ENCODE measurements at regions not wholly inside any gene's neighbourhood (a gene's known extent, or its start where the extent isn't known, plus 50 kb on each side); places are given as distances from the start of the nearest gene placed in this dataset.

GRCh38 chr1:163796394-163796821 lies 474.7 kb downstream of the NUF2 start:
- ATAC-seq (ENCODE audit: low read depth): no peak
- Histone ChIP-seq H3K14ac (replicated peaks; ENCODE audit: low read depth, low read length) (no peak overlapping the region), H2BK120ac (ENCODE audit: low read depth, low read length) (no peak overlapping the region), H2BK15ac (ENCODE audit: low read depth, low read length) (no peak overlapping the region), H2AK9ac (replicated peaks; ENCODE audit: low read depth, low read length, poor library complexity) (no peak overlapping the region), H3K36me3 (ENCODE audit: control insufficient read depth, insufficient read depth, low read length) (no peaks in the 10 kb centered on the region), H2AFZ (replicated peaks; ENCODE audit: low read length, poor library complexity) (no peak overlapping the region), H3K4me2 (ENCODE audit: low read depth, low read length) (no peak overlapping the region), H2BK5ac (ENCODE audit: low read depth, low read length, poor library complexity, severe bottlenecking) (no peak overlapping the region), H3K27ac (ENCODE audit: insufficient read depth, low read length) (no peak overlapping the region), H3K56ac (ENCODE audit: extremely low read depth, insufficient read depth, low read length) (no peak overlapping the region), H3K9me1 (ENCODE audit: insufficient read depth, low read length) (no peaks in the 10 kb centered on the region), H3K79me1 (ENCODE audit: low read depth in 1 of 2, low read length in 2 of 2) (no peaks in the 10 kb centered on the region), H3K4ac (ENCODE audit: low read depth, low read length) (no peak overlapping the region), H3K4me3 (ENCODE audit: insufficient read depth, low read depth, low read length) (no peak overlapping the region), H2BK20ac (ENCODE audit: low read depth, low read length) (no peak overlapping the region), H3K27me3 (ENCODE audit: control insufficient read depth, insufficient read depth, low read length) (no peaks in the 10 kb centered on the region), H4K5ac (ENCODE audit: low read depth, low read length) (no peak overlapping the region), H3K9me3 (ENCODE audit: control insufficient read depth, insufficient read depth, low read length) (no peaks in the 10 kb centered on the region), H3K9ac (ENCODE audit: low read depth, low read length) (no peak overlapping the region), H2AK5ac (ENCODE audit: low read depth, low read length) (no peak overlapping the region), H3K18ac (ENCODE audit: low read depth, low read length) (no peak overlapping the region), H3K23ac (ENCODE audit: low read depth, low read length) (no peak overlapping the region), H4K20me1 (ENCODE audit: insufficient read depth, low read length) (no peaks in the 10 kb centered on the region), H3K4me1 (ENCODE audit: control insufficient read depth, insufficient read depth, low read length) (no peaks in the 10 kb centered on the region), H4K8ac (ENCODE audit: low read depth in 2 of 2, low read length in 2 of 2) (no peak overlapping the region), H4K91ac (ENCODE audit: insufficient read depth, low read depth, low read length) (no peak overlapping the region)
- CTCF ChIA-PET: no interaction called here
- intact Hi-C loops (cut with micrococcal nuclease): no loop called here
- POLR2A ChIA-PET (ENCODE audit: unreplicated experiment): no interaction called here
- TF ChIP-seq SMC3 (IDR thresholded peaks at IDR 0.05; ENCODE audit: low read depth, low read length): no peak
- TF ChIP-seq, protein P1, sequence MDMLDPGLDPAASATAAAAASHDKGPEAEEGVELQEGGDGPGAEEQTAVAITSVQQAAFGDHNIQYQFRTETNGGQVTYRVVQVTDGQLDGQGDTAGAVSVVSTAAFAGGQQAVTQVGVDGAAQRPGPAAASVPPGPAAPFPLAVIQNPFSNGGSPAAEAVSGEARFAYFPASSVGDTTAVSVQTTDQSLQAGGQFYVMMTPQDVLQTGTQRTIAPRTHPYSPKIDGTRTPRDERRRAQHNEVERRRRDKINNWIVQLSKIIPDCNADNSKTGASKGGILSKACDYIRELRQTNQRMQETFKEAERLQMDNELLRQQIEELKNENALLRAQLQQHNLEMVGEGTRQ (IDR thresholded peaks at IDR 0.05; ENCODE audit: low read depth, low read length): no peak
- TF ChIP-seq MAFK (IDR thresholded peaks at IDR 0.05; ENCODE audit: low read depth, low read length): no peak
- in situ Hi-C loops (cut with MboI; ENCODE audit: low sequenced_read_pairs): no loop called here
- no CpG with 5 or more reads among the region's 2 CpGs for WGBS, 2 experiments (ENCODE audit: extremely low coverage in 2 of 2, insufficient read length in 1 of 2)
- BruUV-seq (replicated peaks): no TSS peak
- dilution Hi-C loops (cut with HindIII; ENCODE audit: low sequenced_read_pairs, unreplicated experiment): no loop called here
- DNase-seq: peak; percentile 2

Data from IMR-90 (cell line).